A673 (cell line): ENCODE measurements at regions not wholly inside any gene's neighbourhood (a gene's known extent, or its start where the extent isn't known, plus 50 kb on each side); places are given as distances from the start of the nearest gene placed in this dataset.

Experiments
- BruUV-seq: library from RNA; stranded (reverse); fragments of 400-500 nt; replicated peaks from 2 replicates; lab custom pipeline; 2021; lab: Mats Ljungman, UMichigan
- CTCF ChIA-PET: fragments of 300-600 bp; sonication (Branson Sonifier 250); formaldehyde crosslinking; loops from one replicate; lab custom pipeline; 2022; ENCODE audit warnings: antibody characterized with exemption; lab: Charles Lee
- POLR2A ChIA-PET: fragments of 300-600 bp; sonication (Branson Sonifier 250); formaldehyde crosslinking; loops from one replicate; lab custom pipeline; 2022; ENCODE audit warnings: antibody characterized with exemption; ENCODE audit not compliant: low non-redundant PET; lab: Charles Lee
- DNase-seq: peaks from one replicate; pipeline ENCODE4 v3.0.0-alpha.2; 2015; ENCODE audit warnings: low spot score
- H3K27ac ChIP-seq: fragments of 200-600 bp; sonication (generic); 2 replicates; pipeline ENCODE4 v1.5.1; 2016; ENCODE audit warnings: mixed run types, low read depth, mild to moderate bottlenecking, mixed read lengths, antibody characterized with exemption, low read length; ENCODE audit not compliant: poor library complexity, severe bottlenecking
- H3K27me3 ChIP-seq: fragments of 200-600 bp; sonication (generic); replicated peaks from 2 replicates; pipeline ENCODE4 v1.6.1; 2017; ENCODE audit warnings: mixed run types, low read depth, mild to moderate bottlenecking, mixed read lengths, antibody characterized with exemption, low read length; ENCODE audit not compliant: insufficient read depth, poor library complexity
- H3K36me3 ChIP-seq: fragments of 200-600 bp; sonication (generic); 2 replicates; pipeline ENCODE4 v1.6.1; 2016; ENCODE audit warnings: mixed run types, mild to moderate bottlenecking, mixed read lengths, antibody characterized with exemption, low read length; ENCODE audit not compliant: insufficient read depth, poor library complexity, severe bottlenecking
- H3K4me1 ChIP-seq: fragments of 200-600 bp; sonication (generic); 2 replicates; pipeline ENCODE4 v1.6.1; 2017; ENCODE audit warnings: mixed run types, mild to moderate bottlenecking, mixed read lengths, antibody characterized with exemption, low read length; ENCODE audit not compliant: insufficient read depth, poor library complexity, severe bottlenecking
- H3K4me3 ChIP-seq: fragments of 200-600 bp; sonication (generic); 2 replicates; pipeline ENCODE4 v1.5.1; 2016; ENCODE audit warnings: low read depth, mixed run types, mild to moderate bottlenecking, mixed read lengths, low read length; ENCODE audit not compliant: poor library complexity, severe bottlenecking
- H3K9me3 ChIP-seq: fragments of 200-600 bp; sonication (generic); 2 replicates; pipeline ENCODE4 v1.6.1; 2016; ENCODE audit warnings: mixed run types, low read depth, mild to moderate bottlenecking, mixed read lengths, antibody characterized with exemption, low read length; ENCODE audit not compliant: poor library complexity, severe bottlenecking
- CTCF ChIP-seq: fragments of 300-800, 200-600 bp; sonication (generic); conservative IDR thresholded peaks from 2 replicates; pipeline ENCODE4 v1.5.1; 2017; ENCODE audit warnings: low read depth, mild to moderate bottlenecking, antibody characterized with exemption, low read length, moderate library complexity, mixed read lengths
- EZH2 ChIP-seq: fragments of 200-600 bp; sonication (generic); IDR thresholded peaks from 2 replicates; pipeline ENCODE4 v1.6.1; 2017; ENCODE audit warnings: borderline replicate concordance, low read depth, mild to moderate bottlenecking, mixed read lengths, antibody characterized with exemption, low read length; ENCODE audit not compliant: poor library complexity, severe bottlenecking
- intact Hi-C: fragments of 100-400 bp; cut with micrococcal nuclease; formaldehyde crosslinking; loops from one replicate; pipeline ENCODE4 v1.10.0; 2022; ENCODE audit not compliant: unreplicated experiment

- no peak overlapping the region for H3K4me3 ChIP-seq
- H3K4me1 ChIP-seq = no peaks in the 10 kb centered on the region
- ChIA-PET CTCF (no interaction called here), POLR2A (no interaction called here)
- BruUV-seq = no TSS peak
- TF ChIP-seq CTCF = no peak
- TF ChIP-seq EZH2 = no peak
- no peaks in the 10 kb centered on the region for H3K36me3 ChIP-seq
- no peaks in the 10 kb centered on the region for H3K27me3 ChIP-seq
- intact Hi-C loops = no loop called here
- DNase-seq = no peak
- peaks cover 5% of the 10 kb centered on the region for H3K9me3 ChIP-seq
- no peak overlapping the region for H3K27ac ChIP-seq
These were observed 83.5 kb upstream of the SYNCRIP start for GRCh38 chr6:85726206-85726605.

DNA sequence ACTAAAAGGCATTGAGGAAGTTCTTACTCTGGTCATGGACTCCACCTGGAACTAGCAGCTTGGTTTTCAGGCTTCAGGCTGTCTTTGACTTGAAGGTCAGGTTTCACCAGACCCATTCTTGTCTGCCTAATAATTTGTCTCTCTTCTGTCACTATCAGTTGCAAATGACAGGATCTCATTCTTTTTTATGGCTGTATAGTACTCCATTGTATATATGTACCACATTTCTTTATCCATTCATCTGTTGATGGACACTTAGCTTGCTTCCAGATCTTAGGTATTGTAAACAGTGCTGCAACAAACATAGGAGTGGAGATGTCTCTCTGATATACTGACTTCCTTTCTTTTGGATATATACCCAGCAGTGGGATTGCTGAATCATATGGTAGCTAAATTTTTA lies 73.1 kb upstream of the SYNCRIP start:
- no peak overlapping the region for H3K4me3 ChIP-seq
- no peak for TF ChIP-seq EZH2
- no peak for TF ChIP-seq CTCF
- no peaks in the 10 kb centered on the region for H3K4me1 ChIP-seq
- H3K36me3 ChIP-seq = no peaks in the 10 kb centered on the region
- POLR2A ChIA-PET = no interaction called here
- H3K9me3 ChIP-seq = no peaks in the 10 kb centered on the region
- no TSS peak for BruUV-seq
- DNase-seq = no peak
- CTCF ChIA-PET = no interaction called here
- no peak overlapping the region for H3K27ac ChIP-seq
- H3K27me3 ChIP-seq = no peaks in the 10 kb centered on the region
- intact Hi-C loops = no loop called here

DNA sequence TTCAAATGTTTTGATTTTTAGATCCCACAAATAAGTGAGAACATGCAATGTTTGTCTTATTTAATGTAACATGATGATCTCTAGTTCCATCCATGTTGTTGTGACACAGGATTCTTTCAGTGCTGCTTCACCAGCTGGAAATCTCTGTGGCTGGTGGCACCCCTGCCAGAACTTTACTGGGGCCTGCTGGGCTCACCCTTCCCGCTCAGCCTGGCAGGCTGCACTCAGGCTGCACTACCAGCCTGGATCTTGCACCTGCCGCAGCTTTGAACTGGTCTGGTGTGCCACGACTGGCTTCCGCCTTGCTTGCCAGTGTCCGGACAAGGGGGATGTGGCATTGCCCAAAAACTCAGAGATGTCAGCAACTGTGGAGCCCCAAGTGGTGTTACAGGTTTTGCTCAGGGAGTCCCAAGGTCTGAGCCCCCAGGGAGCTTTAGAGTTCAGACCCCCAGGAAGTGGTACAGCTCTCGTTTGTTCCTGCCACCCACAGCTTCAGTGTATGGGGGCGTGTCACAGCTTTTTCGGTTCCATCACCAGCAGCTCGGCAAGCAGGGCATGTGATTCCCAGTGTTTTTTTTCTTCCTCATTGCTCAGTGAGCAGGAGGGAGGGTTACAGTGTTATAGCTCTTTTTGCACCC lies 72.3 kb upstream of the SYNCRIP start:
- BruUV-seq = no TSS peak
- intact Hi-C loops = no loop called here

More for the DNA sequence above, 72.3 kb upstream of the SYNCRIP start:
- TF ChIP-seq CTCF (no peak), EZH2 (no peak)
- ChIA-PET CTCF (no interaction called here), POLR2A (no interaction called here)
- Histone ChIP-seq H3K27me3 (no peaks in the 10 kb centered on the region), H3K4me1 (no peaks in the 10 kb centered on the region), H3K4me3 (no peak overlapping the region), H3K27ac (no peak overlapping the region), H3K36me3 (no peaks in the 10 kb centered on the region), H3K9me3 (no peaks in the 10 kb centered on the region)
- no peak for DNase-seq
